ENCODE measurements at regions not wholly inside any gene's neighbourhood (a gene's known extent, or its start where the extent isn't known, plus 50 kb on each side); places are given as distances from the start of the nearest gene placed in this dataset.

GRCh38 chr3:139134678-139135372, 90.1 kb upstream of the PRR23C start (continued):
- no peak for TF ChIP-seq ZNF778 (CRISPR knock-in tag; IDR thresholded peaks at IDR 0.05)
- no peak for TF ChIP-seq GABPA (tag; conservative IDR thresholded peaks at IDR 0.05; ENCODE audit: low read depth)
- TF ChIP-seq CCNT2 (IDR thresholded peaks at IDR 0.05; ENCODE audit: borderline replicate concordance, extremely low read depth, insufficient read length, low read depth, low read length): no peak
- TF ChIP-seq FOS (IDR thresholded peaks at IDR 0.05; ENCODE audit: extremely low read depth, insufficient read length): no peak
- no peak for TF ChIP-seq RB1 (IDR thresholded peaks at IDR 0.05; ENCODE audit: low read depth)
- TF ChIP-seq CBFA2T2 (conservative IDR thresholded peaks at IDR 0.05): peak; percentile 71
- TF ChIP-seq, protein P1, sequence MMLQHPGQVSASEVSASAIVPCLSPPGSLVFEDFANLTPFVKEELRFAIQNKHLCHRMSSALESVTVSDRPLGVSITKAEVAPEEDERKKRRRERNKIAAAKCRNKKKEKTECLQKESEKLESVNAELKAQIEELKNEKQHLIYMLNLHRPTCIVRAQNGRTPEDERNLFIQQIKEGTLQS (IDR thresholded peaks at IDR 0.05): peak; percentile 85
- TF ChIP-seq, protein P1 (CRISPR knock-in tag; conservative IDR thresholded peaks at IDR 0.05): no peak
- peak; percentile 63; the same call in 1 of the 2 replicates for TF ChIP-seq DPF2 (IDR thresholded peaks at IDR 0.05)
- TF ChIP-seq TARDBP (IDR thresholded peaks at IDR 0.05): no peak
- no peak for TF ChIP-seq PCBP1 (IDR thresholded peaks at IDR 0.05; ENCODE audit: low read depth, low read length, poor library complexity, severe bottlenecking)
- peak; percentile 59; the same call in 1 of the 2 replicates for TF ChIP-seq PKNOX1 (IDR thresholded peaks at IDR 0.05)
- peak; percentile 72 for TF ChIP-seq PML (IDR thresholded peaks at IDR 0.05; ENCODE audit: low read length)
- no peak for TF ChIP-seq ZNF23 (CRISPR knock-in tag; IDR thresholded peaks at IDR 0.05)
- TF ChIP-seq ZNF589 (CRISPR knock-in tag; IDR thresholded peaks at IDR 0.05; ENCODE audit: low read depth): peak; percentile 78; the same call in 1 of the 2 replicates
- TF ChIP-seq SNIP1 (IDR thresholded peaks at IDR 0.05; ENCODE audit: low read depth): no peak
